Thyroid gland (tissue), 4 donors: ENCODE measurements at regions not wholly inside any gene's neighbourhood (a gene's known extent, or its start where the extent isn't known, plus 50 kb on each side); places are given as distances from the start of the nearest gene placed in this dataset.

ENCODE experiments used
- CTCF ChIP-seq, 6 experiments: fragments of 200-600 bp in 3 of 6; fragments of 450-650 bp in 3 of 6; sonication (generic) in 3 of 6; IDR thresholded peaks; one replicate each; pipeline ENCODE4 v1.5.1; 2016 to 2019; ENCODE audit warnings: antibody characterized with exemption in 6 of 6, mild to moderate bottlenecking in 2 of 6, inconsistent platforms in 1 of 6, moderate library complexity in 1 of 6
- POLR2A ChIP-seq, 2 donors: fragments of 450-650 bp; IDR thresholded peaks; one replicate each; pipeline ENCODE4 v1.6.1; 2017; ENCODE audit warnings: antibody characterized with exemption in 2 of 2, mild to moderate bottlenecking in 2 of 2, moderate library complexity in 1 of 2

- TF ChIP-seq CTCF (IDR thresholded peaks at IDR 0.05) (no peak), POLR2A (IDR thresholded peaks at IDR 0.05) (no peak)
These were observed 64.4 kb upstream of the TPM1 start for GRCh38 chr15:62977952-62978811.
